HG02610 (cell line): ENCODE measurements at regions not wholly inside any gene's neighbourhood (a gene's known extent, or its start where the extent isn't known, plus 50 kb on each side); places are given as distances from the start of the nearest gene placed in this dataset.

Experiments used
- ATAC-seq: cut with Tn5 transposase; IDR thresholded peaks from one replicate; pipeline ENCODE4 v1.9.1; 2021; ENCODE audit warnings: mild to moderate bottlenecking, moderate library complexity; ENCODE audit not compliant: unreplicated experiment

DNA sequence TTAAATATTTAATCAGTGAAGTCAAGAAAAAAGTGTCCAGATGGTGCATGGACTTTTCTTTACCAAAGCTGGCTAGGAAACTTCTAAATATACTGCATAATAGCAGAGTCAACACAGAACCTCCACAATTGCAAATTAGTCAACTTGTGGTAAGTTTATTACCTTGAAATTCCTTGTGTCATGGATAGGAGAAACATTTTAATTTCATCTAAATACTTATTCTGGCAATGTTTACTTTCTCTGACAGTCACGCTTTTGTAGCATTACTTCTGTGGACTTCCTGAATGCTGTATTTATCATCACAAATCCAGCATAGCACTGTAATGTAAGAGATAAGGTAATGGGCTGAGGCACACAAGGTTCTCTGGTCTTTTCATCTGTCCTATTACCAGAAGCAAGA lies 2266.1 kb downstream of the PCDH7 start:
- ATAC-seq: no peak

DNA sequence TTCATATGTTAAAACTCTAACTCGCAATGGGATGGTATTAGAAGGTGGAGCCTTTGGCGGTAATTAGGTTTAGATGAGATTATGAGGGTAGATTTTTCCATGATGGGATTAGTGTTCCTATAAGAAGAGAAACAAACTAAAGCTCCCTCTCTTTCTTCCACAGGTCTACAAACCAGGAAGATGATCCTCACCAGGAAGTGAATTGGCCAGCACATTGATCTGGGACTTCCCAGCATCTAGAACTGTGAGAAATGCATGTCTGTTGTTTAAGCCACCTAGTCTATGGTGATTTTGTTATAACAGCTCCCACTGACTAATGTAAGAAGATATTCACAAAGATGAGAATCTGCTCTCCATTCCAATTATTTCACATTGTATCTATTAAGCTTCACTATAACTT lies 2266.9 kb downstream of the PCDH7 start:
- no peak for ATAC-seq

DNA sequence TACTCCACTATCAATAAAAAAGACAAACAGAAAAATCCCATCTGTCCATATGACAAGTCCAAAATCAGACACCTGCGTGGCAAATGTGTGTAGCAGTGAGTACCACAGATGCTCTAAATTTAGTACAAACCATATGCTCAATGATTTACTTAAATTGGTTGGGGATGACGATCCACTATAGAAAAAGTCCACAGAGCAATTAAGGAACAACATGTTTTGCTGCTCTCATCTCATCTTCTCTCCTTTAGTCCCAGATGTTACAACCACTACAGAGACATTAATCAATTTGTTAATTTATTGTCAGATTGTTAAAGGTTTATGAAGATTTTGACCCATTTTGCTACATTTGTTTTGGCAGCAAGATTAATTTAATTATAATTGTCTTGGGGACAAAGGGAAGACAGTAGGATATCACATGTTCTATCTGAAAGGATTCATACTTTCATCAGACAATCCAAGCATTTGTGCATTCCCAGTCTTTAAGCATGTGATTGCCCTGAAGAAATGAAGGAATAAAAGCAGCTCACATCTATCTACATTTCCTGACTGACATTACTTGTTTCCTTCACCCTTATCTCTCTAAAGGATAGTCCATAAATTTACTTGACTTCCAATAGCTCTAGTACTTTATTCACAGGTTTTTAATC lies 2268.1 kb downstream of the PCDH7 start:
- no peak for ATAC-seq

DNA sequence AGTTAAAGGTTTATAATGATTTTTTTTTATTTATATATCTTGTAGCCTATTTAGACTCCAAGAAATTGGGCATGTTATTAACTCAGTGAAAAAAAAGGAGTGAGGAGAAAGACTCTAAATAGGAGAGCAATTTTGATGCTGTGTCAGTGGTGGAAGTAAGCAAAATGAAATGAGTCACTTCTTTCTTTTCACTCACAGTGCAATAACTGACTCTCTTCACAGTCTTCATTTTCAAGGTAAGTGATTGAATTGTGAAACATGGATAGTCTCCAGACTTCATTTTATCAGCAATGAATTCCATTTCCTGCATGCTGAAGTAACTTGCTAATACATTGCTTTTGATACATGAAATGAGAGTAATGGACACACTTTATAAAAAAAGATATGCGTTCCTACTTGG lies 2271.5 kb downstream of the PCDH7 start:
- ATAC-seq: no peak

DNA sequence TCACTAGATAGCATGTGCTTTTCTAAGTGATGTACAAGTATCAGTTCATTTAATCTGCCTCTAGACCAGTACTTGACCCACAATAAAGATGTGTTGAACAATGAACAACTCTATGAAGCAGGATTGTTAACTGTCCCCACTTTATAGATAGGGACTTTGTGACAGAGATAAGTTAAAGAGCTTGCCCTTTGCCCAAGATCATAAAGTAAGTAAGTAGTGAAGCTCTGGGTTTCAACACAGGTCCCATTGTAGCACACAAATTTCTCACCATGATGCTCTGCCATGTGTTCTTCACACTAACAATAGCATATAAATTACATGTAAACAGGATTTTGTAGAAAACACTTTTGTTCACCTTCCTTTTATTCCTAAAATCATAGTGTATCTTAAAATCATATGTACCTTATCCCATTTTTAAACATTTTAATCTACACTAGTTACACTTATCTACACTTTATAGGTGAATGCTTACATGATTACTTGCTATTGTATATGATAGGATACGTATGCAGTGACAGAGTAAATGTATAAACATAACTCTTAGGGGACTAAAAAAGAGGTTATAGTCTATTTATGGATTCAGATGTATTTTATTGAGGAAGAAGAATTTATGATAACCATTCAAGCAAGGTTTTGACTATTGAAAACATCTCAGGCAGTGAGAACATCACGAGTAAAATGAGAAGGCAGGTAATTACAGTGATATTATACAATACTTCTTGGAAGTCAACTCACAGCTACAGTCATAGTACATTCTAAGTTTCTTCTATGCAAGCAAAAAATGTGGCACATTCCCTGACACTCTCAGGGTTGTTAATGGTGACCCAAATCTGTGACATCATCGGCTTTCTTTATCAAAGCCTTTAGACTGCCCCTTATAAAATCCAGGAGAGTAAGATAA lies 2275.1 kb downstream of the PCDH7 start:
- no peak for ATAC-seq

DNA sequence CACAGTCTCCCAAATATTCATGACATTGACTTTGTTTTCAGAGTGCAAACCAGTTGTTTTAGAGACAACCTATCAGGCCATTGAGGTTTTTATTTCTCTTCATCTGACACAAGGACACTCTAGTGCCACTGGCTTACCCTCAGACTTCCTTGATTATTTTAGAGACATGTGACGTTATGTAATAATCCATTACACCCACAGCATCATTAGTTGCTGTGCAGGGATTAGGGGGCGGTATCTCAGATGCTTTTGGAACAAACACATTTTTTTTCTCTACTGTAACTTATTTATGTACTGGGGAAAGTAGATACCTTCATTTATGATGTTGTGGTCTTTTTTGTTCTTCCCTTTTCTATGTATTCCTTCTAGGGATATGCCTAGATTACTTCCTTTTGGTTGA lies 2293.1 kb downstream of the PCDH7 start:
- no peak for ATAC-seq

DNA sequence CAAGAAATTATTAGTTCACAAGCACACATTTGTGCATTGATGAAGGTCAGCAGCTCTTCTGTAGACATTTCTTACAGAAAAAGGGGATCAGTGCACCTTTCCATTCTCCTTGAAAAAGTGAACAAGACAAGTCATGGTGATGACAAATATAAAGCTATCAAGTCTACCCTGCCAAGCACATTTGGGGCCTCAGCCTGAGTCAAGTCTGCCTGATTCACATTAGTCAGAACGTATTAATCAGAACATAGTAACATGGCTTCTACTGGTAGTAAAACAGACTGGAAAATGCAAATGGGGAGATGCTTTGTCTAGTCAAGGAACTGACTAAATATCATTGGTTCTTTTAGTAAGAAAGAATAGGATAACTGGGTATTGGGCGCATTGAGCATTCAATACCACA lies 2305.1 kb downstream of the PCDH7 start:
- no peak for ATAC-seq

DNA sequence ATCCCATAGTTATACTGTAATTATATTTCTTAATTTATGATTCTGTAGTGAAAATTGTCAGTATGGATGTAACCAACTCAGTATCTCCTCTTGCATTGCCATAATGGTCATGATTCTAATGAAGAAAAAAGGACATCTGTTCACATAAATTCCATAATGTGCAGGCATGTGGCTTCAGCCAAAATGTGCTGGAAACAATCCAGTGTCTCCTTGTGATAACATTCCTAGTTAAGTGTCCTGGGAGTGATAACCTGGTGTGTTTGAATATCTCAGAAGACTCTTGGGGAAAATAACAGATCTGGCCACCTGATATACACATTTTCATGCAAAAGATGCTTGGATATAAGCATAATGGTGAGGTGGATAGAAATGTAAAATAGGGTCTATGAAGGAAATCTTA lies 2309.8 kb downstream of the PCDH7 start:
- no peak for ATAC-seq

DNA sequence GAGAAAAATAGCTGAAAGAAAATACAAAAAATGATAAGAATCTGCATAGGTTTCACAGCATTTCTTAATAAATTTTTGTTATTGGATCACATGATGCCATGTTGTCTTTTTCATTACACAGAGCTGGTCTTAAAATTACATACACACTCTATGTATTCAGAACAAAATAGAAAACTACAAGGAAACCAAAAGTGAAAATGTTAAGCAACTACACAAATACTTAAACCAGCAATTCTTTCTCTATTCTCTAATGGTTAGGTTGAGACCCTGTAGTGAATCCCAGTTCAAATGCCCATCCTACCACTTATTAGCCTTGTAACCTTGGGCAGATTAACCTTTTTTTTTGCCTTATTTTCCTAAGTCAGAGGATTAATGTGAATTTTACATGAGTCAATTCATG lies 2311.2 kb downstream of the PCDH7 start:
- ATAC-seq: no peak

DNA sequence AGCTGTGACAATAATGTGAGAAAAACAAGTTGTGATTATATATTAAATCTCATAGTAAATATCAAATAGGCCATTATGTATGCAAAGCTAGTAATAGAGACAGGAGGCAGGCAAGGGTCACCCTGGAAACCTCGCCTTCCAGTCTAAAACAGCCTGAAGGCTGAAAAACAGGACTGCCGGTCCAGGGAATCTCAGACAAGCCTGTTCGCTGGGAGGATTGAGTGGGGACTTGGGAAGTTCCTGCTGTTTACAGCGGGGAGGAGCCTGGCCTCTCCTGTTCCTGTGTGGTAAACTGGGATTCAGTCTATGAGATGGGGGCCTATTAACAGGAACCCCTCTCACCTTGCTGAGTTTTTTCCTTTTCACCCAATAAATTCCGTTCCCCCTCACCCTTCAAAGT lies 2317.3 kb downstream of the PCDH7 start:
- ATAC-seq: no peak

DNA sequence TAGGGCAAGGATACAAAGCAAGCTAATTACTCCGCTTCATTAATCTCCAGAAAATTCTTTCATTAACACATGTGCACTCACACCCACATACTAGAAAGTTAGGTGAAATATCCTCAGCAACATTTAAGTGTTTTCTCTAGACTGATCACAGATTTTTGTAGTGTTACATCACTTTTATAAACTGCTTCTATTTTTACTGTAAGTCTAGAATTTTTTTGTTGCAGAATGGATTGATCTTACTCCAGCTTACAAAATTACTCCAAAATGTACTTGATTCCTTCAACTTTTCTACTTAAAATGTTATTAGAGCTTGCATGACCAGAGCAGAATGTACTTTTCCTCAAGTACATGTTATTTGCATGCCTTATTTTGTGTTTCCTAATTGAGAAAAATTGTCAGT lies 2325.2 kb downstream of the PCDH7 start:
- no peak for ATAC-seq

DNA sequence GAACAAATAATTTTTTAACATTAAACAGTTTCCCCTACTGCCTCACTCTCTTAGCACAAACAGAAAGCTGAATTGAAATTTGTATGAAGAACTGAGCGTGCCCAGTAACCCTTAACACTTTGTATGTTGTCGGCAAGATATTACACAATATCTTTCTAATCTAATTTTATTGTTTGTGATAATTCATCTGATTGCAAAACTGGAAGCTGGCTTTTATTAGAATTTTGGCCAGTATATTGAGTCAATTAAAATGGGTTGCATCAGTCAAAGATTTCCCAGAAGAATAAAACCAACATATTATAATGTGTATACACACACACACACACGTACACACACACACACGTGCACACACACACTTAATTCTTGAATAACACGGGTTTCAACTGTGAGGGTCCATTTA lies 2332.1 kb downstream of the PCDH7 start:
- ATAC-seq: no peak

DNA sequence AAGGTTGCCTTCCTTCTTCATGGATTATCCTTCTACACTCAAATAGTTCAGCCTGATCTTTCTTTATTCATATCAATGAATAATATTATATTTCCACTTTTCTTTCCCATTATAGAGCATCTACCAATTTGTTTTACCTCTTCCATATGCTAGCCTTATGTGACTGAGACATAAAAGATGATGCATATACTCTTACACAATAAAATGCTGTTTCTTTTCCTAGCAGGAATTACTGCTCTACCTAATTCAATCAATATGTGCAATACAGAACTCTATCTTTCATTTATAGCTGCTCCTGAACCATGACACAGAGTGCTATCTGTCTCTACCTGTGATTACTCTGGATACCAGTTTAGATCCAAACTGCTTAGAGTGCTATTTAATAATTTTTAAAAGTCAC lies 2334.0 kb downstream of the PCDH7 start:
- ATAC-seq: no peak

DNA sequence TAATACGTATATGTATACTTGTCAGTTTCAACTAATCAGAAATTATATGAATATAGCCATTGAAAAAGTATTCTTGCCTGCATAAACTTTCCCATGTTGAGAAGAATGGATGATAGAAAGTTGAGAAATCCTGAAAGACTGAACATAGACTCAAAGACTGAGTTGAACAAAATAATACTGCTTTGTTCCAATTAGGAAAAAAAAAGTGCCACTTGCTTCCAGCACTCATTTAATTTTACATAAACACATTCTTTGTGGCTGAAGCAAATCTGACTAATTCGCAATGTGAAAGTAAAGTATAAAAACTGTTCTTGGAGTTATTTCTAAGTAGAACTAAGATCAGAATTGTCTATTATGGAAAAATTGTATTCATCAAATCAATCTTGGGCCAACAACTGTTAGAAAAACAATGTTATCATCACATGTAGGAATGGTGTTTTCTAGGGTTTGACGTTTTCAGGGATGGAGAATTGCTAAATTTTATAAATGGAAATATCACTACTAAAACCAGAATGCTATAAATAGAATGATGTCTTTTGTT lies 2334.6 kb downstream of the PCDH7 start:
- ATAC-seq: no peak

DNA sequence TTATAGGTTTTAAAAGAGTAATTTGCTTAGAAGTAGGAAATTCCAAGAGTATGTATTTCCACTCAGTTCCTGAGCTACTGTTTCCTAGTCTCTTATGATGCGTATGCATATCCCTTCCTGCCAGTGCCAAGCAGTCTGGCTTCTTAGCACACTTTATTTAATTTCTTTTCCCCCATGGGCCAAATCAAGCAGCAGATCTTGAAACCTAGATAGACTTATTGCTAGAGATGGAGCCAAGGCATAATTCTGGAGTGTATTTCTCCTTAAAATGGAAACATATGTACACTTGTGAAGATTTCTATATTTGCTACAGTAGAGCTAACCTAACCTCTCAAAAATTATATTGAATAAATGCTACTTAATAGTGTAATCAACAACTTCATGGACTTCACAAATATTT lies 2337.6 kb downstream of the PCDH7 start:
- no peak for ATAC-seq

DNA sequence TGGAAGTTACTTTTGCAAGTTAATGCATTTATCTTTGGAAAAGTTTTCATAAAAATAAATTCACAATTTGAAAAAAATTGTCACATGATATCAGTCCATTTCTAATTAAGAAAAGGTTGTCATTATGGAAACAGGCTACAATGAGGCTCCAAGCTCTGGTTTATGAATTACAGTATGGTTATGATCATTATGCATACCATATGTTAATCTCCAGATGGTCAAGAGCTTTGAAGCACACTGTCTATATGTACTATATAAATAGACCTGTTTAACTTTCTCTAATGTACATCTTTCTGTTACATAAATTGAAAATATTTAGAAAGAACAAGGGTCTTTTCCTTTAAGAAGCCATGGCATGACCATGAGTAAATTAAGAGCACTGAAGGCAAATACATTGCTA lies 2338.8 kb downstream of the PCDH7 start:
- ATAC-seq: no peak

DNA sequence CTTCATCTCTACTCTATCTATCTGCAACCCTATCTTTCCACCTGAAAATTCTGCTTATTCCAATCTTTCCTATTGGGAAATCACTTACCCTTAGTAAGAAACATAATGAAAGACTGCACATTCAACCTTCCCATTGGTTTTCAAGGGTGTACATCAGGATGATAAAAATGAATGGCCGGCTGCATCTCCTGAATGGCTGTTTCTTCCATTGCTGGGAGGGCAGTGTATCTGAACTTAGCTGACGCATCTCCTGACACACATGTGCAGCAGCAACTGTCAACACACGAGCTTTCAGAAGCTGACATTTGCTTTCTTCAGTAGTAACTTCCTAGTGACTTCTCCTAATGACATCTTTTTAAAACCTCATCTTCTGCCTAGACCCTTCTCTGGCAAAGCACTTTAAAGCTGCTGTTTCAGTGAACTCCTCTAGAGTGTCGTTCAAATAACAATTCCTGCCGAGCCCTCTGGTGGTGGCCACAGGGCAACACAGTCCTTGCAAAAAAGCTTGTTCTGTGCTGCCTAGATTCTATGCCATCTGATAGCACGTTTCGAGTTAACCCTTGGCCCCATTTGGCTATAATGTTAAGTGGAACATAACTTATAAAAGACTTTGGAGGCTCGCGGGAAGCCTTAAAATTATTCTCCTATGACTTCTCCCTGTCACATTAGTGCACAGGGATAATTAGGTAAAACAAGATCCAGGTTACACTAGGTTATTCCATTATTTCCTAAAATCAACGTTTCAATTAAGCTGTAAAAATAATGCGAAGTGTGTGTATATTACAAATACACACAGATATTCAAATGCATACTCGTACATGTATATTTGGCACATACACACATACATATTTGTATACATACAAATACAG lies 2340.7 kb downstream of the PCDH7 start:
- peak; percentile 94 for ATAC-seq

DNA sequence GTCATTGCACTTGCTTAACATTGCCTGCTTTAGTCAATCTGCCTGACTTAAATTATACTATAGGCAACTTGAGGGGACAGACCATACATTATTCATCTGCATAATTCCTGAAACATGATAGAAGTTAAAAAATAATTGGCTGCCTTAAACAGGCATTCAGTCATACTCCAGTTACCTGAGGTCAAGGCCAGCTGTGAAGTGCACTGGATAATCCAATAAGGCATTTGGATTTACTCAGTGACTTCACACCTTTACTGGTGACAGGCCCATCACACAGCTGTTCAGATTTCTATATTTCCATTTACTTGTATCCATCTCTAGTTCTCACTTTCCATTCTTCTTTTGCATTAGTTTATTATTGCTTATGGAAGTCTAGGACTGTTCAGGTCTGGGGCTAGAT lies 2341.6 kb downstream of the PCDH7 start:
- no peak for ATAC-seq

DNA sequence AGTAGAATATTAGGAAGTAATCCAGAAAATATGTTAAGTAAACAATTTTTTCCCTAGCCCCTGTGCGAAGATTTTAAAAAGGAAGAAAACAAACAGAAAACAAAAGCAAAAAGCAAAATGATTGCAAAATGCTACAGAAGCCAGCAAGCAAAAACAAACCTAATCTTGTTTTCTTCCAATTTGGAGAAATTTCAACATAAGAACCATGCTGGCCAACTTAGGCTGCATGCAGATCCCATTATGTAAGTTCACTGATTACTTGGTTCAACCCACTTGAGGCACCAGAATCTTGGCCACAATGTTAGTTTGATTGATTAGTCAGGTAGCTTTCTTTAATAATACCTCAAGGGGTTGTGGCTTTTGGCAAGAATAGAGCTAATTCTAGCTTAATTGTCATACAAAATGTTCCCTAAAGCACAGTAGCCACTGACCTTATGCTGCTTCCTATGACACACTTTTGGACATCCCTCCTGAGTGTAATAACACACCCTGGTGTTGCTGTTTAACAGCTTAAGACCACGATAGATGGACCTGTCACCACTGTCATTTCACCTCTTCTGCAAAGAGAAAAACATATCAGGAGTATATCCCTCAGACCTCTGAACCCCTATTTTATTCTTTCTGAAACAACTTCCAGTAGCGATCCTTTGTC lies 2342.1 kb downstream of the PCDH7 start:
- no peak for ATAC-seq

DNA sequence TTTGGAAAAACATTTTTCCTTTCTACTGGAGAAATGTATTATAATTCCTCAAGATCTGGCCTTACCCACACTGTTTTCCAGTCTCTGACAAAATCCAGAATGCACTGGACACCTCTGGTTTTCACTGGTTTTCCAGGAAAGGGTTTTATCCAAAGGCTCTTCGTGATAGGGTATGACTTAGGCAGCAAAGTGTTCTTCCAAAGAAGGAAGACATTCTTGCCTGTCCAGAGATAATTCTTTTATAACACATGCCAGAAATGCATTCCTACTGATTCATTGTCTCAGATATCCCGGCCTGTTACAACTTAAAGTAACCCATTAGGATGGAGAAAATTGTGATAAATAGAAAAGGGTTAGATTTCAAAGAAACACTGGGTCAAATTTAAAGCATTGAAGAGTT lies 2343.1 kb downstream of the PCDH7 start:
- ATAC-seq: no peak

DNA sequence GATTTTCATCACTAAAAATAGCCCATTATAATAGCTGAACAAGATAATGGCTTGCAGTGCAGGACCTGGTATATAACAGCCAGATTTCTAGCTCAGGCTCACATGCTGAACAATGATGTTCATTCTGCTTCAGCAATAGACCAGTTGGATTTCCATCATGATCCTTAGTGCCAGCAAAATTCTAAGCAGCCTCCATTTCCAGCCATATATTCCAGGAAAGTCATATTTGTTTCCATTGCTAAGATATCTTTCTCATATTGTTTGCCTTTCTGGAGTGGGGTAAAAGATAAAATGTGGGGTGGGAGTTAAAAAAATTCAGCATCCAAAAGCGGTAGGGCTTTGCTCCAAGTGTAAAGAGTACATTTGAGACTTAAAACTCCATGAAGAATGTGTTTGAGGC lies 2344.1 kb downstream of the PCDH7 start:
- no peak for ATAC-seq
